ENCODE measurements at regions not wholly inside any gene's neighbourhood (a gene's known extent, or its start where the extent isn't known, plus 50 kb on each side); places are given as distances from the start of the nearest gene placed in this dataset.

DNA sequence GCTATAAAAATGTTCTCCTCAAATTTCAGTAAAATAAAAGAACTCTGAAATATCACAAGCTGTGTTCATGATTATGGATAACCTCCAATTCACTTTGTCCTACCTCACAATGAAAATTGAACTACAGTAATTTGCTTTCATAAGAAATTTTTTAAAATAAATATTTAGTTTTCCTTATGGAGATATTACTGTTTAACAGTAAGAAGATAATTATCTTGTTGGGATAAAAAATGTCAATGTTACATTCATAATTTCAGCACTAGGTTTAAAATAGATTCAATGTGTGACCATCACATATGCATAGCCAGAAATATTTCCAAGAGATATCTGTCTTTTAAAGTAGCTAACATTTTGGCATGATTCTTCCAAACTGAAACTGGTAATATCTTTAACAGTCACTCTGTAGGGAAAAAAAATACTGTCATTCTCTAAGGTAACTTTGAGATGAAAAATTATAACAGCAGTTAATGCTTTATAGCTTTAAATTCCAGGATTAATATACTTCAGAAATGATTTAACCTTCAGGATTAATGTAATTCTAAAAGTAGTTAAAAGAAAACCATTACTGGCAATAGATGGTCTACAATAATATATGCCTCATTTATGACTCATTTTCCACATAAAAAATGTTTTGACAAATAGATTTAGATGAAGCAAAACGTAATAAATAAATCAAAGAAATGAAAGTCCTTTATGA is 91.3 kb downstream of the SPRY2 start:
- Histone ChIP-seq H3K4me1 (ENCODE audit: insufficient read depth, low read length) (no peaks in the 10 kb centered on the region), H3K9me3 (ENCODE audit: control insufficient read depth, insufficient read depth, low read length) (no peaks in the 10 kb centered on the region), H3K36me3 (ENCODE audit: insufficient read depth, low read length) (no peaks in the 10 kb centered on the region), H3K9ac (ENCODE audit: low read depth, low read length) (no peak overlapping the region)

DNA sequence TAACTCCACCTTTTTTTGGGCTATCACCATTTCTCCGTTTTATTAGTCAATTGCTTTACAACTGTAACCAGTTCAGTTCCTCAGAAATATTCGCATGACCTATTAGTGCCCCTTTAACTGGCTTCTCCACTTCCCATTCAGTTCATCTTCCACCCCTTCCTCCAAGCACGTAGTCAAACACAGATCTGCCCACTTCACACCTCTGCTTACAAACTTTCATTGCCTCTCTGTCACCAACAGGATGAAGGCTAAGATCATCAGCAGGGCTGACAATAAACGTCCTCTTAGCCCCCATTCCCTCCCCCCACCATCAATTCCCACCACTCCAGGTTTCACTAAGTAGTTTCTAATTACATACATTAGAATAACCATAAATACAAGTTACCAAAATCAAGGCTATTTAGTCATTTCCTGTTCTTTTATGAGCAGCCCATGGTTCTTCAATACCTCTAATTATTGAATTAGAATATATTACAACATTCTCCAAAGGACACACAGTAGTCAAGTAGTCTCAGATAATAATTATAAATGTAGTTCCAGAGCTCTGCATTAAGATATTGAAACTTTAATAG is 95.7 kb downstream of the SPRY2 start:
- Histone ChIP-seq H3K36me3 (ENCODE audit: insufficient read depth, low read length) (no peaks in the 10 kb centered on the region), H3K4me1 (ENCODE audit: insufficient read depth, low read length) (no peaks in the 10 kb centered on the region), H3K9me3 (ENCODE audit: control insufficient read depth, insufficient read depth, low read length) (no peaks in the 10 kb centered on the region), H3K9ac (ENCODE audit: low read depth, low read length) (no peak overlapping the region)

GRCh38 chr13:80244574-80244973 is 96.4 kb downstream of the SPRY2 start:
- Histone ChIP-seq H3K9me3 (ENCODE audit: control insufficient read depth, insufficient read depth, low read length) (no peaks in the 10 kb centered on the region), H3K9ac (ENCODE audit: low read depth, low read length) (no peak overlapping the region), H3K4me1 (ENCODE audit: insufficient read depth, low read length) (no peaks in the 10 kb centered on the region), H3K36me3 (ENCODE audit: insufficient read depth, low read length) (no peaks in the 10 kb centered on the region)

DNA sequence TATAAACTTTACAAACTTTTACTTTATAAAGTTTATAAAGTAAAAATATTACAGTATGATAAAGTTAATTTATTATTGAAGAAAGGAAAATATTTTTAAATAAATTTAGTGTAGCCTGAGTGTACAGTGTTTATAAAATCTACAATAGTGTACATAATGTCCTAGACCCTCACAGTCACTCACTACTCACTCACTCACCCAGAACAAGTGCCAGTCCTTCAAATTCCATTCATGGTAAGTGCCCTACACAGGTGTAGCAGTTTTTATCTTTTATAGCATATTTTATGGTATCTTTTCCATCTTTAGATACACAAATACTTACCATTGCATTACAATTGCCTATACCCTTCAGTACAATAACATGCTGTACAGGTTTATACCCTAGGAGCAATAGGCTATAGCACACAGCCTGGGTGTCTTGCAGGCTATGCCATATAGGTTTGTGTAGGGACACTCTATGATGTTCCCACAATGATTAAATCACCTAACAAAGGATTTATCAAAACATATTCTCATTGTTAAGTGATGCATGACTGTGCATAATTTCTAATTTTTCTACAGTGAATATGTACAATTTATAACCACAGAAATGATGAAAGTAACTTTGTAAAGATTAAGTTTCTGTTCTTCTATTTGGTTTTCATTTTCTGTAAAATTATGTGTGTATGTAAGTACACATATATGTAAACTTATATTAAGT is 98.0 kb downstream of the SPRY2 start:
- Histone ChIP-seq H3K36me3 (ENCODE audit: insufficient read depth, low read length) (no peaks in the 10 kb centered on the region), H3K9ac (ENCODE audit: low read depth, low read length) (no peak overlapping the region), H3K9me3 (ENCODE audit: control insufficient read depth, insufficient read depth, low read length) (no peaks in the 10 kb centered on the region), H3K4me1 (ENCODE audit: insufficient read depth, low read length) (no peaks in the 10 kb centered on the region)

DNA sequence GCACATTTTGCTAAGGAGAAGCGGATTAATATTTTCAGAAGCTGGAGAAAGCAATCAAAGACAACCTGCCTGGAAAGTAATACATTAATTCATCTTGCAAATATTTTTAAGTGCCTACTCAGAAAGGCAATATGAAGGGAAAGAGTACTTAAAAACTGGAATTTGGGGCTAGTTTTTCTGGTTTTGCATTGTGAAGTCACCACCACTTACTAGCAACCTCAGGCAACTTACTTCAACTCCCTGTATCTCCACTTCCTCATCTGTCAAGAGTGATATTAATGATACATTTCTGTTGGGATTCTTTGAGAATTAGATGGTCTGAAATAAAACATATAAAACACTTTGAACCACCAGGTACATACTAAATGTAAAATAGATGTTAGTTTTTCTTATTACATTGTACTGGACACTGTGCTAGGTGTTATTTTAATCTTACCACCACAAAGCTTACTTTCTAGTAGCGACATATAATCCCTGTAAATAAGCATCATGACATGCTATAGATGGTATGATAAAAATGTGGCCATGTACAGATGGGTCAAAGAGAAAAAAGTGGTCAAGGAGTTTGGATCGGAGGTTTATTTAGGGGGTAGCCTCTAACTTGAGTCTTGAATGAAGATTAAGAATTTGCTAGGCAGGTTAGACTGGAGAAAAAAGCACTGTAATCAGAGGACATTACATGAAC is 101.2 kb downstream of the SPRY2 start:
- H3K36me3 ChIP-seq (ENCODE audit: insufficient read depth, low read length): no peaks in the 10 kb centered on the region
- H3K9ac ChIP-seq (ENCODE audit: low read depth, low read length): no peak overlapping the region
- H3K9me3 ChIP-seq (ENCODE audit: control insufficient read depth, insufficient read depth, low read length): no peaks in the 10 kb centered on the region
- H3K4me1 ChIP-seq (ENCODE audit: insufficient read depth, low read length): peaks cover 14% of the 10 kb centered on the region

- peaks cover 14% of the 10 kb centered on the region for H3K4me1 ChIP-seq (ENCODE audit: insufficient read depth, low read length)
- H3K9me3 ChIP-seq (ENCODE audit: control insufficient read depth, insufficient read depth, low read length): no peaks in the 10 kb centered on the region
- H3K9ac ChIP-seq (ENCODE audit: low read depth, low read length): no peak overlapping the region
- H3K36me3 ChIP-seq (ENCODE audit: insufficient read depth, low read length): no peaks in the 10 kb centered on the region
These were observed 101.8 kb downstream of the SPRY2 start for GRCh38 chr13:80239116-80239515.

DNA sequence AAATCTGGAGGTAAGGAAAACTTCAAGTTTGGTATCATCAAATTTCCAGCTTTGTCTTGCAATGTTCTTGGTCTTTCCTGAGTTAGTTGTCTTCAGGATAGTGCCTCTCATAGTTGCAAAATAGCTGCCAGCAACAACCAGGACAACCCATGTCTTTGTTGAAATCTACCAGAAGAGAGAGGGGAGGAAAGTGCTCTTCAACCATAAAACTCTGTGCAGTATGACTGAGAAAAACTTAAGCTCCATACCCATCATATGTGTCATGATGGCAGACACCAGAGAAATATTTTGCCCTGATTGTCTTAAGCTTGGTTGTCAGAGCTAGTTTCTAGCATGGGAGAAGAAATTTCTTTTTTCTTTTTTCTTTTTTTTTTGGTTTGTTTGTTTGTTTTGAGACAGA is 103.3 kb downstream of the SPRY2 start:
- H3K4me1 ChIP-seq (ENCODE audit: insufficient read depth, low read length): peaks cover 14% of the 10 kb centered on the region

GRCh38 chr13:80235967-80236302 is 105.0 kb downstream of the SPRY2 start:
- H3K36me3 ChIP-seq (ENCODE audit: insufficient read depth, low read length): no peaks in the 10 kb centered on the region
- peaks cover 14% of the 10 kb centered on the region for H3K4me1 ChIP-seq (ENCODE audit: insufficient read depth, low read length)
- H3K9ac ChIP-seq (ENCODE audit: low read depth, low read length): no peak overlapping the region
- H3K9me3 ChIP-seq (ENCODE audit: control insufficient read depth, insufficient read depth, low read length): no peaks in the 10 kb centered on the region; the same call in 1 of the 2 replicates

More for the DNA sequence above, 103.3 kb downstream of the SPRY2 start:
- Histone ChIP-seq H3K9me3 (ENCODE audit: control insufficient read depth, insufficient read depth, low read length) (no peaks in the 10 kb centered on the region; the same call in 1 of the 2 replicates), H3K36me3 (ENCODE audit: insufficient read depth, low read length) (no peaks in the 10 kb centered on the region), H3K9ac (ENCODE audit: low read depth, low read length) (no peak overlapping the region)

DNA sequence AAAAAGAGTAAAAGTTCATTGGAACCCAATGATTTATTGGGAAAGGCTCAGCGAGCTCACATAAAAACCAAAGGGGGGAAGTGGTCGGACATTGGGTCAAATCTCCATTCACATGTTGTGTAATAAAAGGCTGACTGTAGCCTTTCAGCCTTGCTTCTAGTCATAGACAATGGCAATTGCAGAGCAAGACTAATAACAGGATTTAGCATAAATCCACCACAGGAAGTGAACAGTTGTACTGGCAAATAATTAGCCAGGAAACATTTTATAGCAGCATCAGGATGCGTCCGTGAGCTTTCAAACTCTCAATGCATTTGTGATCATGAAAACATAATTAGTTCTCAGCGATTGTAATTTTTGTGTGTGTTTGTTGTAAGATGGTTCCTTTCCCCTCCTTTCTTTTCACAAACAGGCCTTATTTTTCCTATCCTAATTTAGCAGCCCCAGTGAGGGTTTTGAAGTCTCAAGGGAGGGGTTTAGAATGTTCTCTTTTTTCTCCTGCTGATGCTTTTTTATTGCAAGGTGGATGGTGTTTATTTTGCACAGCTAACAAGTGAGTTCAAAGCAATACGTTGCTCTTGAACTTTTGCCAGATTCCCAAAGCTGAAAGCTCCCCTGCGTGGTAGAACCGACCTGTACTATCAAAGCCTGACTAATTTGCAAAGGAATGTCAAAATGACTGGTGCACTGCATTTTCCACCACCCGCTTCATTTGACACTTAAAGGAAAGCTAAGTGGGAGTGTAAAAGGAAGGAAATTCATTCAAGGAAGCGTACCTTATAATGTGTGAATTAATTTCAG is 105.6 kb downstream of the SPRY2 start:
- H3K36me3 ChIP-seq (ENCODE audit: insufficient read depth, low read length): no peaks in the 10 kb centered on the region
- no peaks in the 10 kb centered on the region; the same call in 1 of the 2 replicates for H3K9me3 ChIP-seq (ENCODE audit: control insufficient read depth, insufficient read depth, low read length)
- peaks cover 14% of the 10 kb centered on the region for H3K4me1 ChIP-seq (ENCODE audit: insufficient read depth, low read length)
- no peak overlapping the region for H3K9ac ChIP-seq (ENCODE audit: low read depth, low read length)

DNA sequence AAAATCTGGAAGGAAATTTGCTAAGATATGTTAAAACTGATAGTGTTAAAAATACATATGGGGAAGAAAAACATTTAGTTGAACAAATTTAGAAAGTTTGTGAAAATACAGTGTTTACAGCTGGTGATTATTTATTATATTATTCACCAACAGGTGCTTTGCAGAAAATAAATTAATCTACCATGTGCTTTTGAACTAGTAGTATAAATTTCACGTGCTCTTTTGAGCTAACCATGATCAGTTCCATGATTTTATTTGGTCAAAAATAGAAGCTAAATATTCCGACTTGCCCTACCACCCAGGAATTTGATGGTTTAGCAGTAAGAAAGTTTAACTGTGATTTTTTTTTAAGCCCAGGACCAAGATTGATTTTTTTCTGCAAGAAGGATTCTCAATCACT is 113.3 kb downstream of the SPRY2 start:
- Histone ChIP-seq H3K9ac (ENCODE audit: low read depth, low read length) (no peak overlapping the region), H3K36me3 (ENCODE audit: insufficient read depth, low read length) (no peaks in the 10 kb centered on the region), H3K4me1 (ENCODE audit: insufficient read depth, low read length) (no peaks in the 10 kb centered on the region), H3K9me3 (ENCODE audit: control insufficient read depth, insufficient read depth, low read length) (0 out of 2 replicates have a peak, but pooled peaks cover 4% of the 10 kb centered on the region)

DNA sequence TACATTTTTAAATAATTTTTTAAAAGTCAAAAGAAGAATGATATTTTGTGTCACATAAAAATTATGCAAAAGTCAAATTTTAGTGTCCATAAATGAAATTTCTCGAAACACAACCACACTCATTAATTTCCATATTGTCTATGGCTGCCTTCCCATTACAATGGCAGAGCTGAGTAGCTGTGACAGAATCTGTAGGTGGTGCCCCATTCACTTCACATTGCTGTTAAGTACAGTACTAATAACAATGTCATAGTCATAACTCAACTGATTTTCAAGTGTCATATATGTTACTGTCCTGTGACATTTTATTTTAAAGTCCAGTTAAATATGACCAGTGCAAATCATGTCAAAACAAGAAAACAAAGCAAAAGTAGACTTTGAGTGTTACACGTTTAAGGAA is 114.3 kb downstream of the SPRY2 start:
- H3K4me1 ChIP-seq (ENCODE audit: insufficient read depth, low read length): no peaks in the 10 kb centered on the region
- no peaks in the 10 kb centered on the region for H3K36me3 ChIP-seq (ENCODE audit: insufficient read depth, low read length)
- no peak overlapping the region for H3K9ac ChIP-seq (ENCODE audit: low read depth, low read length)
- 0 out of 2 replicates have a peak, but pooled peaks cover 4% of the 10 kb centered on the region for H3K9me3 ChIP-seq (ENCODE audit: control insufficient read depth, insufficient read depth, low read length)

DNA sequence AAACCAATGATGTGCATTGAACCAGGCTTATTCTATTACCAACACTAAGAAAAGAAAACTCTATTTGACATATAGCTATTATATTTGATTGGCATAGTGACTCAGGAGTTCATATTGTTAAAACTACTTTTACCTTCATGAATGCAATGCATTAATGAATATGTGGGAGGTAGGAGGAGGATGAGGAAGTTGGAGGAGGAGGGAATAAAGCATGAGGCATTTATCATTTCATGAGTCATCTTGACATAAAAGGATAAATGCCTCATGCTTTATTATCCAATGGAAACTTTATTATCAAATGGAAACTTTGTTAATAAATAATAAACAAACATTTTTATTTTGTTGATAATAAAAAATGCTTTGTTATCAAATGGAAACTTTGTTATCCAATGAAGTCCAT is 116.5 kb downstream of the SPRY2 start:
- H3K9me3 ChIP-seq (ENCODE audit: control insufficient read depth, insufficient read depth, low read length): 0 out of 2 replicates have a peak, but pooled peaks cover 4% of the 10 kb centered on the region
- H3K9ac ChIP-seq (ENCODE audit: low read depth, low read length): no peak overlapping the region
- no peaks in the 10 kb centered on the region for H3K4me1 ChIP-seq (ENCODE audit: insufficient read depth, low read length)
- no peaks in the 10 kb centered on the region for H3K36me3 ChIP-seq (ENCODE audit: insufficient read depth, low read length)

DNA sequence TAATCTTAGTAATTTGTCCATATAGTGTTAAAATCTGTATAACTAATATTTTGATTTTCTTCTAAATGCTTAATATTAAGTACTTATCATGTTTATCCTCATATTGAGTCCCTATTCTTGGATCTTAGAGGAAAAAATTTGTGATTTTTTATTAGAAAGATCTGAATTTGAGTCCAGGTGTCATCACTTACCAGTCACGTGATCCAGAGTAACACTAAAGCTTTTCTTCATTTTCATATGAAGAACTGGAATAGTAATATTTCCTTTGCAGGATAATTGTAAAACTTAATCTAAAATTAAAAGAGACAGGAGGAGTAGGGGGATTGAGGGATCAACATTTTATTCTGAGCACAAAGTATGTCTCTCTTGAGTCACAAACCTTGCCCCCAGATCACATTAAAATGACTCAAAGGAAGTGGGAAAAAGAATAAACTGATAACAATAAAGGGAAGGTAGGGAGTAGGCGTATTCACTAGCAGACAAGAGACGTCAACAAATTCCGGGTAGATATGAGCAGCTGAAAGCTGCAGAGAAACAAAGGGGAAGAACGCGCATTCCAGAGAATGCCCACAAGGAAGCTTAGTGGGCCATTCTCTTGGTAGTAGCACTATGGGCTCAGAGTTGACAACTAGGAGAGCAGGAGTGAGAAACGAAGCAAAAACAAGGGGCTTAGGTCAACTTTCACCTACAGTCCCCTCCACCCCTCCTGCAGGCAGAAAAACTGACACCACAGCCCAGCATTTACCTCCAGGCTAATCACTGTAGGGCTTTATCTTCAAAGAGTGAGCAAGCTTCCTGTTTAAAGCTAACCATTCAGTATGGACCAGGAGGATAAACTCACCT is 123.1 kb downstream of the SPRY2 start:
- Histone ChIP-seq H3K4me1 (ENCODE audit: insufficient read depth, low read length) (peaks cover 20% of the 10 kb centered on the region), H3K9me3 (ENCODE audit: control insufficient read depth, insufficient read depth, low read length) (no peaks in the 10 kb centered on the region), H3K36me3 (ENCODE audit: insufficient read depth, low read length) (no peaks in the 10 kb centered on the region), H3K9ac (ENCODE audit: low read depth, low read length) (no peak overlapping the region)

Data from ES-I3 (cell line).